HL-60 (cell line): ENCODE measurements at regions not wholly inside any gene's neighbourhood (a gene's known extent, or its start where the extent isn't known, plus 50 kb on each side); places are given as distances from the start of the nearest gene placed in this dataset.

Experiments
- GABPA ChIP-seq: IDR thresholded peaks from 2 replicates; pipeline ENCODE4 v1.6.1; 2012; ENCODE audit warnings: low read depth
- POLR2AphosphoS5 ChIP-seq: IDR thresholded peaks from 2 replicates; pipeline ENCODE4 v1.6.1; 2012; ENCODE audit warnings: low read depth
- SPI1 ChIP-seq: IDR thresholded peaks from 2 replicates; pipeline ENCODE4 v1.6.1; 2012; ENCODE audit warnings: low read depth, mild to moderate bottlenecking, borderline replicate concordance
- TF ChIP-seq, protein P1 (sequence below): IDR thresholded peaks from one replicate; pipeline ENCODE4 v1.5.1; 2011; ENCODE audit warnings: low read length, control low read depth, inconsistent platforms; ENCODE audit not compliant: insufficient read depth
- TF ChIP-seq, protein P2 (sequence below): IDR thresholded peaks from 2 replicates; pipeline ENCODE4 v1.6.1; 2012; ENCODE audit warnings: low read depth; ENCODE audit not compliant: insufficient replicate concordance

DNA sequence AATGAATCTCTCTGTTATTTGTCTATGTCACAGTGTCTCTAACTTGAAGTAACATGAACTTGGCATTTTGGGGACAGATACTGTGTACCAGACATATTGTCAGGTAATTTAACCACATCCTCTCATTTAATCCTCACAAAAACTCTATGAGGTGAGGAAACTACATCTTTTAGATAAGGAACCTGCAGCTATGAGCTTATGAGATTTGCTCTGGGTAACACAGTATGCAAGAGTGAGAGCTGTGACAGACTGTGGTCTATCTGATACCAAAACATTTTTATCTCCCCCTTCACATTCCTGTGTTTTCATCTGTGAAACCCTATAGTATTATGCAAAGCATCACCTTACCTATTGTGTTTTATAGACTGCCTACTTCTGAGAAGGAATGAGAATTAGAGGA is 58.4 kb upstream of the HS3ST1 start:
- TF ChIP-seq, protein P1, sequence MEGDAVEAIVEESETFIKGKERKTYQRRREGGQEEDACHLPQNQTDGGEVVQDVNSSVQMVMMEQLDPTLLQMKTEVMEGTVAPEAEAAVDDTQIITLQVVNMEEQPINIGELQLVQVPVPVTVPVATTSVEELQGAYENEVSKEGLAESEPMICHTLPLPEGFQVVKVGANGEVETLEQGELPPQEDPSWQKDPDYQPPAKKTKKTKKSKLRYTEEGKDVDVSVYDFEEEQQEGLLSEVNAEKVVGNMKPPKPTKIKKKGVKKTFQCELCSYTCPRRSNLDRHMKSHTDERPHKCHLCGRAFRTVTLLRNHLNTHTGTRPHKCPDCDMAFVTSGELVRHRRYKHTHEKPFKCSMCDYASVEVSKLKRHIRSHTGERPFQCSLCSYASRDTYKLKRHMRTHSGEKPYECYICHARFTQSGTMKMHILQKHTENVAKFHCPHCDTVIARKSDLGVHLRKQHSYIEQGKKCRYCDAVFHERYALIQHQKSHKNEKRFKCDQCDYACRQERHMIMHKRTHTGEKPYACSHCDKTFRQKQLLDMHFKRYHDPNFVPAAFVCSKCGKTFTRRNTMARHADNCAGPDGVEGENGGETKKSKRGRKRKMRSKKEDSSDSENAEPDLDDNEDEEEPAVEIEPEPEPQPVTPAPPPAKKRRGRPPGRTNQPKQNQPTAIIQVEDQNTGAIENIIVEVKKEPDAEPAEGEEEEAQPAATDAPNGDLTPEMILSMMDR, result no peak
- TF ChIP-seq POLR2AphosphoS5 (no peak), GABPA (no peak), SPI1 (no peak)
- TF ChIP-seq, protein P2, sequence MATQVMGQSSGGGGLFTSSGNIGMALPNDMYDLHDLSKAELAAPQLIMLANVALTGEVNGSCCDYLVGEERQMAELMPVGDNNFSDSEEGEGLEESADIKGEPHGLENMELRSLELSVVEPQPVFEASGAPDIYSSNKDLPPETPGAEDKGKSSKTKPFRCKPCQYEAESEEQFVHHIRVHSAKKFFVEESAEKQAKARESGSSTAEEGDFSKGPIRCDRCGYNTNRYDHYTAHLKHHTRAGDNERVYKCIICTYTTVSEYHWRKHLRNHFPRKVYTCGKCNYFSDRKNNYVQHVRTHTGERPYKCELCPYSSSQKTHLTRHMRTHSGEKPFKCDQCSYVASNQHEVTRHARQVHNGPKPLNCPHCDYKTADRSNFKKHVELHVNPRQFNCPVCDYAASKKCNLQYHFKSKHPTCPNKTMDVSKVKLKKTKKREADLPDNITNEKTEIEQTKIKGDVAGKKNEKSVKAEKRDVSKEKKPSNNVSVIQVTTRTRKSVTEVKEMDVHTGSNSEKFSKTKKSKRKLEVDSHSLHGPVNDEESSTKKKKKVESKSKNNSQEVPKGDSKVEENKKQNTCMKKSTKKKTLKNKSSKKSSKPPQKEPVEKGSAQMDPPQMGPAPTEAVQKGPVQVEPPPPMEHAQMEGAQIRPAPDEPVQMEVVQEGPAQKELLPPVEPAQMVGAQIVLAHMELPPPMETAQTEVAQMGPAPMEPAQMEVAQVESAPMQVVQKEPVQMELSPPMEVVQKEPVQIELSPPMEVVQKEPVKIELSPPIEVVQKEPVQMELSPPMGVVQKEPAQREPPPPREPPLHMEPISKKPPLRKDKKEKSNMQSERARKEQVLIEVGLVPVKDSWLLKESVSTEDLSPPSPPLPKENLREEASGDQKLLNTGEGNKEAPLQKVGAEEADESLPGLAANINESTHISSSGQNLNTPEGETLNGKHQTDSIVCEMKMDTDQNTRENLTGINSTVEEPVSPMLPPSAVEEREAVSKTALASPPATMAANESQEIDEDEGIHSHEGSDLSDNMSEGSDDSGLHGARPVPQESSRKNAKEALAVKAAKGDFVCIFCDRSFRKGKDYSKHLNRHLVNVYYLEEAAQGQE, result no peak
